GM12891 (cell line): ENCODE measurements at regions not wholly inside any gene's neighbourhood (a gene's known extent, or its start where the extent isn't known, plus 50 kb on each side); places are given as distances from the start of the nearest gene placed in this dataset.

ENCODE experiments used
- PAX5 ChIP-seq: IDR thresholded peaks from 2 replicates; pipeline ENCODE4 v1.6.1; 2011; ENCODE audit warnings: low read length, moderate library complexity, mild to moderate bottlenecking; ENCODE audit not compliant: insufficient read depth, severe bottlenecking
- POLR2A ChIP-seq: IDR thresholded peaks from 2 replicates; pipeline ENCODE4 v1.6.1; 2011; ENCODE audit warnings: low read depth, low read length, control low read depth
- POLR2AphosphoS5 ChIP-seq: IDR thresholded peaks from 2 replicates; pipeline ENCODE4 v1.6.1; 2011; ENCODE audit warnings: low read depth, low read length, control low read depth
- POU2F2 ChIP-seq: IDR thresholded peaks from 2 replicates; pipeline ENCODE4 v1.6.1; 2011; ENCODE audit warnings: low read depth, mild to moderate bottlenecking, control low read depth, low read length, moderate library complexity
- TAF1 ChIP-seq: IDR thresholded peaks from 2 replicates; pipeline ENCODE4 v1.6.1; 2011; ENCODE audit warnings: low read depth, low read length, control low read depth

DNA sequence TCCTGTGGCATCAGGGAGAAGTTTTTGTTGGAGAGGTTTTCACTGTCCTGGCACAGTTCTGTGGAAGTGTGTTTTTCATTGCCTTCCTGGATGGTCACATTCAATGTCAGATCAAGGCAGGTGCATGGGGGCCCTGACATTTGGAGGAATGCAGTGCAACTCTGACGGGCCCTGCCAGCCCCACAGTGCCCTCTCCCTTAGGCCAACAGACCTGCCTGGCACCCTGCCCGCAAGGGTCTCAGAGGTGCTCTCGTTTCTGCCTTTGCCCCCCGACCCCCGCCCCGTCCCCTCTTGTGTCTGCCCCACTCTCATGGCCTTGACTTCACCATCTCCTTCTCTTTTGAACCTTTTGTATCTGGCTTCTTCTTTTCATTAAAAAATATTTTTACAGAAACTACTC is 257.2 kb upstream of the HDAC4 start:
- TF ChIP-seq POLR2AphosphoS5 (no peak), POLR2A (no peak), PAX5 (no peak), TAF1 (no peak), POU2F2 (no peak)
